Peyer's patch (tissue), 4 donors: ENCODE measurements at regions not wholly inside any gene's neighbourhood (a gene's known extent, or its start where the extent isn't known, plus 50 kb on each side); places are given as distances from the start of the nearest gene placed in this dataset.
"Not testable (repeated sequence)": the region's sequence is repeated elsewhere in the genome, so short reads cannot be mapped to it uniquely, and the experiment has no call there.

Source experiments
- DNase-seq, 3 donors: peaks; one replicate each; pipeline ENCODE4 v3.0.0-alpha.2; 2017 to 2019
- H3K27ac ChIP-seq, 4 donors: fragments of 200-600 bp; sonication (generic); one replicate each; pipeline ENCODE4 v1.5.1; 2016 to 2019
- H3K27me3 ChIP-seq, 2 donors: fragments of 200-600 bp; sonication (generic); one replicate each; pipeline ENCODE4 v1.5.1; 2019
- H3K36me3 ChIP-seq, 3 donors: fragments of 200-600 bp; sonication (generic); one replicate each; pipeline ENCODE4 v1.5.1; 2016 to 2019
- H3K4me1 ChIP-seq, 4 donors: fragments of 200-600 bp; sonication (generic); one replicate each; pipeline ENCODE4 v1.5.1; 2016 to 2019
- H3K4me3 ChIP-seq, 4 donors: fragments of 200-600 bp; sonication (generic); 1 replicate in 3 of 4; 2 replicates in 1 of 4; pipeline ENCODE4 v1.5.1; 2016 to 2019; ENCODE audit warnings: mild to moderate bottlenecking in 1 of 4
- H3K9me3 ChIP-seq, 4 donors: fragments of 200-600 bp; sonication (generic); one replicate each; pipeline ENCODE4 v1.5.1; 2016 to 2019; ENCODE audit warnings: mild to moderate bottlenecking in 1 of 4
- POLR2A ChIP-seq, 2 donors: fragments of 450-650 bp; IDR thresholded peaks; one replicate each; pipeline ENCODE4 v1.5.1; 2017; ENCODE audit warnings: antibody characterized with exemption in 2 of 2, mild to moderate bottlenecking in 2 of 2, moderate library complexity in 2 of 2
- TF ChIP-seq, protein P1 (sequence below), 6 experiments: fragments of 450-650 bp in 4 of 6; fragments of 200-600 bp in 2 of 6; sonication (generic) in 1 of 6; IDR thresholded peaks; one replicate each; pipeline ENCODE4 v1.5.1; 2017 to 2019; ENCODE audit warnings: antibody characterized with exemption in 6 of 6, mild to moderate bottlenecking in 3 of 6, moderate library complexity in 1 of 6

DNA sequence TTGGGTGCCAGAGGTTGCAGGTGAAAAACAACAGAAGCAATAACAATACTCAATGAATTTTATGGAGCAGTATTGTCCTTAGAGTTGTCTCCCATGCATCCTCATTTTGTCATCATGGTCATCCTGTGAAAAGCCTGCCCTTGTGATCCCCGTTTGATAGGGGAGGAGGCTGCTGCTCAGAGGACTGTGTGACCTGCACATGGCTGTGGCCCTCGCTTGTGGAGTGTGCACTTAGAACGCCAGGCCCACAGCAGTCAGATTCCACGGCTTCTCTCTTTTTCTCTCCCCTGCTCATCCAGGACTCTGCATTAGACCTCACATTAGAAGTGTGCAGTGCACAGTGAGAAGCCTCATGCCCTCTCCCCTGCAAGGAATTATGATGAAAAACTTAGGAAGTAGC lies 491.1 kb upstream of the KLF6 start:
- Histone ChIP-seq H3K27me3 (no peaks in the 10 kb centered on the region), H3K9me3 (no peaks in the 10 kb centered on the region), H3K4me1 (peaks cover 0 to 10% (median 0%) of the 10 kb centered on the region in 4 donors), H3K27ac (no peak overlapping the region), H3K4me3 (no peak overlapping the region), H3K36me3 (no peaks in the 10 kb centered on the region)
- TF ChIP-seq, protein P1, sequence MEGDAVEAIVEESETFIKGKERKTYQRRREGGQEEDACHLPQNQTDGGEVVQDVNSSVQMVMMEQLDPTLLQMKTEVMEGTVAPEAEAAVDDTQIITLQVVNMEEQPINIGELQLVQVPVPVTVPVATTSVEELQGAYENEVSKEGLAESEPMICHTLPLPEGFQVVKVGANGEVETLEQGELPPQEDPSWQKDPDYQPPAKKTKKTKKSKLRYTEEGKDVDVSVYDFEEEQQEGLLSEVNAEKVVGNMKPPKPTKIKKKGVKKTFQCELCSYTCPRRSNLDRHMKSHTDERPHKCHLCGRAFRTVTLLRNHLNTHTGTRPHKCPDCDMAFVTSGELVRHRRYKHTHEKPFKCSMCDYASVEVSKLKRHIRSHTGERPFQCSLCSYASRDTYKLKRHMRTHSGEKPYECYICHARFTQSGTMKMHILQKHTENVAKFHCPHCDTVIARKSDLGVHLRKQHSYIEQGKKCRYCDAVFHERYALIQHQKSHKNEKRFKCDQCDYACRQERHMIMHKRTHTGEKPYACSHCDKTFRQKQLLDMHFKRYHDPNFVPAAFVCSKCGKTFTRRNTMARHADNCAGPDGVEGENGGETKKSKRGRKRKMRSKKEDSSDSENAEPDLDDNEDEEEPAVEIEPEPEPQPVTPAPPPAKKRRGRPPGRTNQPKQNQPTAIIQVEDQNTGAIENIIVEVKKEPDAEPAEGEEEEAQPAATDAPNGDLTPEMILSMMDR (IDR thresholded peaks at IDR 0.05), result no peak
- TF ChIP-seq POLR2A (IDR thresholded peaks at IDR 0.05), result no peak
- DNase-seq, result no peak

DNA sequence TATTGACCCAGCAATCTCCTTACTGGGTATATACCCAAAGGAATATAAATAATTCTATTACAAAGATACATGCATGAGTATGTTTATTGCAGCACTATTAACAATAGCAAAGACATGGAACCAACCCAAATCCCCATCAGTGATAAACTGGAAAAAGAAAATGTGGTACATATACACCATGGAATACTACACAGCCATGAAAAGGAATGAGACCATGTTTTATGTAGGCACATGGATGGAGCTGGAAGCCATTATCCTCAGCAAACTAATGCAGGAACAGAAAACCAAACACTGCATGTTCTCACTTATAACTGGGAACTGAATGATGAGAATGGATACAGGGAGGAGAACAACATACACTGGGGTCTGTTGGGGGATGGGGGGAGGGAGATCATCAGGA lies 489.7 kb upstream of the KLF6 start:
- H3K27ac ChIP-seq, H3K27me3 ChIP-seq, H3K36me3 ChIP-seq, H3K4me3 ChIP-seq, H3K4me1 ChIP-seq, DNase-seq, H3K9me3 ChIP-seq: not testable (repeated sequence)

DNA sequence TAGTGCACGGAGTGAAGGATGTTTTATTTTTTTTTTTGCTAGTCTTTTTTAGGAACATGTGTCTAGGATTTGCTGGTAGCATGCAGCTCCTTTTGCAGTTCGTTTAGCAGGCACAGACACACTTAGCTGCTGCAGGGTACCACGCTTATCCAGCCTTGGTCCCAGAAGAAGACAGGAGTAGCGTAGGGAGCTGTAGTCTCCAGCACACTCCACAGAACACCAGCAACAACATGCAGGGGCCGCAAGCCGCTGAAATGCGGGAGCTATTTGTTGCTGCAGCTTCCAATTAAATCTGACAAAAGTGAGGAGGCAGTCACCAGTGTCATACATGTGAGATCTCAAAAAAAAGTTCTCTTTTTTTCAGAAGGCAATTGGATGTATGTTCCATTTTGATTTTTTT lies 486.2 kb upstream of the KLF6 start:
- TF ChIP-seq POLR2A (IDR thresholded peaks at IDR 0.05), result no peak
- TF ChIP-seq, protein P1 (IDR thresholded peaks at IDR 0.05), result no peak
- peaks cover 0 to 13% (median 0%) of the 10 kb centered on the region in 4 donors for H3K4me1 ChIP-seq
- H3K27me3 ChIP-seq, result no peaks in the 10 kb centered on the region
- no peaks in the 10 kb centered on the region for H3K36me3 ChIP-seq
- H3K27ac ChIP-seq, result no peak overlapping the region
- no peak for DNase-seq
- no peak overlapping the region for H3K4me3 ChIP-seq
- H3K9me3 ChIP-seq, result no peaks in the 10 kb centered on the region

DNA sequence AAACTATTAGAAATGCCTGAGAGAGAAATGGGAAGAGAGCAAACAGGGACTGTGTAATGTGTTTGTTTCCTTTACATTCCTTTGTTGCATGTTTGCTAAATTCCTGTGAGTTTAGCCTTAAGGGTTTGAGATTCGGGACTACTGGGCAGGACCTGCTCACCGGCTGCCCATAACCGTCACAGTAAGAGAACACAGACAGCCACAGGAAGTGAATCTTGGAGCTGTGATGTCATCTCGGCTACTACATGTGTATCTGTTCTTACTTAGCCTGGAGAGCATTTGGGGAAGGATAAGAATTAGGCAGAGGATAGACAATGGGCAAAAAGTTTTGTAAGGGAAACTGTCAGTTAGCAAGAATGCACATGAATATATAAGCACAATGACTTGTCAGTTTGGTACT lies 485.1 kb upstream of the KLF6 start:
- Histone ChIP-seq H3K9me3 (no peaks in the 10 kb centered on the region), H3K4me1 (peaks cover 0 to 13% (median 0%) of the 10 kb centered on the region in 4 donors), H3K4me3 (no peak overlapping the region), H3K36me3 (no peaks in the 10 kb centered on the region), H3K27me3 (no peaks in the 10 kb centered on the region), H3K27ac (no peak overlapping the region)
- DNase-seq, result no peak
- no peak for TF ChIP-seq POLR2A (IDR thresholded peaks at IDR 0.05)
- TF ChIP-seq, protein P1 (IDR thresholded peaks at IDR 0.05), result no peak

DNA sequence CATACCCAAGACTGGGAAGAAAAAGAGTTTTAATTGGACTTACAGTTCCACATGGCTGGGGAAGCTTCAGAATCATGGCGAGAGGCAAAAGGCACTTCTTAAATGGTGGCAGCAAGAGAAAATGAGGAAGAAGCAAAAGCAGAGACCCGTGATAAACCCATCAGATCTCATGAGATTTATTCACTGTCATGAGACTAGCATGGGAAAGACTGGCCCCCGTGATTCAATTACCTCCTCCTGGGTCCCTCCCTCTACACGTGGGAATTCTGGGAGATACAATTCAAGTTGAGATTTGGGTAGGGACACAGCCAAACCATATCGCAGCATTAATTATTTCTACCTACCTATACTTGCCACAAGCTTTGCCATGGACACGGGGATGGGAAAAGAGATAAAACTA lies 483.5 kb upstream of the KLF6 start:
- peaks cover 0 to 16% (median 0%) of the 10 kb centered on the region in 4 donors for H3K4me1 ChIP-seq
- not testable (repeated sequence) for H3K36me3 ChIP-seq, H3K27me3 ChIP-seq, H3K4me3 ChIP-seq, DNase-seq, H3K9me3 ChIP-seq, H3K27ac ChIP-seq

DNA sequence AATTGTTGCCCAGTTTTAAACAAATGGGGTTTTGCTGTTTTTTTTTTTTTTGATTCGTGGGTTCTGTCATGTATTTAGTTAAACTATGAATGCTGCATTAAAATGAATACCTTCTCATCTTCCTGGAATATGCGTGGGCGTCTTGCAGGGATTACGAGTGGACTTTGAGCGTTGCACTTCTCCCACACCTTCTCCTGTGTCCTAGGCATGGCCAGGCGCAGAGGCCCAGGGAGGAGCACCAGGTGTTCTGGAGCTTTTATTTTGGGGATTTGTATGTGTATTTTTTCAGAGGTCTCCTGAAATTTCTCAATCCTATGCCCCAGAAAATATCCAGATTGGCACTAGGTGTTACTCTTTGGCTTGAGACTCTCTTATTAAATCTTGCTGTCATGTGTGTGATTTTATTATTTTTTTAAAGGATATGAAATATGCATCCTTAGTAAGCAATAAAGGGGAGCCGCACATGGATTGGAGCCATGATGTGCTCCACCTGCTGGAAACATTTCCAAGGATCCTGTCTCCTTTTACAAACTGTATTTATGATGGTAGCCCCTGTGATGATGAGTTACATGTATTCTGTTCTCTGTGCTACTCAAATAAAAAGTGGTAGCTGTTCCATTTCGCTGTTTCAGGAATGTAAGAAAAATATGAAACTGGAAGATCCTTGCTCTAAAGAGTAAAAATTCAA lies 482.2 kb upstream of the KLF6 start:
- Histone ChIP-seq H3K27ac (no peak overlapping the region), H3K9me3 (no peaks in the 10 kb centered on the region), H3K27me3 (no peaks in the 10 kb centered on the region), H3K4me3 (no peak overlapping the region), H3K4me1 (peaks cover 0 to 19% (median 0%) of the 10 kb centered on the region in 4 donors), H3K36me3 (no peaks in the 10 kb centered on the region)
- TF ChIP-seq, protein P1 (IDR thresholded peaks at IDR 0.05), result peak in 3 of 6 experiments; percentile 34 to 39 (median 39)
- TF ChIP-seq POLR2A (IDR thresholded peaks at IDR 0.05), result no peak
- DNase-seq, result peak in 1 of 3 donors; percentile 55
